Pons (tissue), 1 donor: ENCODE measurements at regions not wholly inside any gene's neighbourhood (a gene's known extent, or its start where the extent isn't known, plus 50 kb on each side); places are given as distances from the start of the nearest gene placed in this dataset.

Experiments
- DNase-seq: peaks from one replicate; pipeline ENCODE4 v3.0.0-alpha.2; 2016; ENCODE audit warnings: low spot score

DNA sequence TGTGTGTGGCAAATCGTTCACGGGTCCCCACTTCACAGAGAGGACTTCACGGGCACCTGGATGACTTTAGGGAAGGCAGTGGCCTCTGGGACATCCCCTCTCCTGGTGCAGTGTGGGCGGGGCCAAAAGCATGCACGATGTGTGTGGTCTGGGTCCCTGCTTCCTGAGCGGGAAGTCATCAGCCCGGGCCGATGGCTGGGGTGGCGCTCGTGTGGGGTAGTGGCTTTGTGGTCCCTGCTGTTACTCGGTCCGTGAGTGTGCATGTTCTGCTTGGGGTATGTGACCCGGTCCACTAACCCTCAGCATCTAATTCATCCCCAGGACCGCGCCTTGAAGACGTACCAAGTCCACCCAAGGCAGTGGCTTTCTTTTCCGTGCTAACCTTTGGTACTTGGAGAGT lies 142.5 kb upstream of the RTL1 start:
- DNase-seq: no peak

DNA sequence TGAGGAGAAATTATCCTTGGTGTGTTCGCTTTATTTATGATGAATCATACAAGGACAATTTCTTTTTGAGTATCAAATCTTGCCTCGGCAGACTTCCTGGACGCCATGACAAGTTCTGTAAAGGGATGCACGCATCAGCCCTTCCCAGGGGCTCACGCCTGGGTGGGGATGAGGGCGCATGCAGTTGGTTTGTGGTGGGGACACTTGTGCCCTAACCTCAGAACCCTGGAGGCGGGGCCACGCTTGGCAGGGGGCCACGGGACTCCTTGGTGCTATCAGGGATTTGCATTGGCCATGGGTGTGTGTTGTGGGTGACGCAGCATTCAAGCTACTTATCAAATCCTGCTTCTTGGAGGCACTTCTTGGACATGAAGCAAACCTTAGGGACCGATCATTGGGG lies 143.8 kb upstream of the RTL1 start:
- no peak for DNase-seq

DNA sequence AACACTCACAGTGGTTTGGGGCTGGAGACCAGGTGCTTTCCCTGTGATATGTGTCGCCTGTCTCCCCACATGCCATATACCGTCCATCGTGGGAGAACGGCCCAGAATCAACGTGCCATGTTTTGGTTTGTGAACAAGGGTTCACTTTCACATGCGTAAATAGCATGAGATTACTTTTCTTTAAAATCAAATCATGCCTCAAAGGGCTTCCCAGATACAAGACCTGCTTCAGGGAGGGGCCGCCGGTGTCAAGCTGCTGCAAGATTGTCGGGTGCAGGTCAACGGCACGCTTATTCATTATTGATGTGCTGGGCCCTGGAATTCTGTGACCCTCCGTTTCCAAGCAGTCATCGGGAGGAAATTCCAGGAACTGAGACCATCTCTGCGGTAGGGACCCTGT lies 145.2 kb upstream of the RTL1 start:
- DNase-seq: no peak

DNA sequence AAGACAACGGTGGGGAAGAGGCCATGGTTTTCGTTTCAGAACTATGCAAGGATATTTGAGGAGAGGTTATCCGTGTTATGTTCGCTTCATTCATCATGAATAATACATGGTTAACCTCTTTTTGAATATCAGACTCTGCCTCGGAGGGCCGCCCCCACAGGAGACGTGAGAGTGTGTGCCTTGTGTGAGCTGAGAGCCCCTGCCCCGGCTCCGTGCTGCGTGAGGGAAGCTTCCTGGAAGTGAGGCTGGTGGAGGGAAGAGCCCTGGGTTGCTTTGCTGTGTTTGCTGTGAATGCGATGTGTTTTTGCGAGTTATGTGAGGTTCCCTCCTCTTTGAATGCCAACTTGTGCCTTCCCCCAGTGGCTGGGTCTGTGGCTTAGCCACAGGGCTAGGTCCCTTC lies 146.0 kb upstream of the RTL1 start:
- no peak for DNase-seq

- DNase-seq: no peak
Measured at GRCh38 chr14:101049942-101050341, 146.4 kb upstream of the RTL1 start.

DNA sequence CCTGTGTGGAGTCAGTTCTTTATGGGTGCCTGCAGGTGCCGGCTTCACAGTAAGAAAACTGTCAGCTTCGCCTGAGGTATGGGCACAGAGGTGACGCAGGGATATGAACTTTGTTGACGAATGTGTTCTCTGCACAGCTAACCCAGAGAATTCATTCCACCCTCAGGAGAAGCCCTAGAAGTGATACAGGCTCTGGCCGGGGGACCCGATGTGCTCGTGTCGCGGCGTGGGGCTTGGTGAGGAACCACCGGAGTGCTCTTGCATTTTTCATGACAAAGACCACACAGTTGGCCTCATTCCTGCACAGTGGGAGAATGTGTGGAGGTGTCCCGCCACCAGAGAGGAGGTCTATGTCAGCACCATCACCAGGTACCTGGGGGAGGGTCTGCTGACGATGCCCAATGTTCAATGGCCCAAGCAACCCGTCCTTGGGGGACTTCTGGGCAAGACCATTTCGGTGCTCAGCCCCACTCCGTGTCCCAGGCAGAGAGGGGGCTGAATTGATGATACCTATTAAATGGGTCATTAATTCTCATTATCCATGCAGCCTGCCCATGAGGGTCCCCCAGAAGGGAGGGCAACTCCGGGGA lies 147.5 kb upstream of the RTL1 start:
- DNase-seq: no peak

- no peak for DNase-seq
Measured at GRCh38 chr14:101054671-101055070, 151.1 kb upstream of the RTL1 start.

DNA sequence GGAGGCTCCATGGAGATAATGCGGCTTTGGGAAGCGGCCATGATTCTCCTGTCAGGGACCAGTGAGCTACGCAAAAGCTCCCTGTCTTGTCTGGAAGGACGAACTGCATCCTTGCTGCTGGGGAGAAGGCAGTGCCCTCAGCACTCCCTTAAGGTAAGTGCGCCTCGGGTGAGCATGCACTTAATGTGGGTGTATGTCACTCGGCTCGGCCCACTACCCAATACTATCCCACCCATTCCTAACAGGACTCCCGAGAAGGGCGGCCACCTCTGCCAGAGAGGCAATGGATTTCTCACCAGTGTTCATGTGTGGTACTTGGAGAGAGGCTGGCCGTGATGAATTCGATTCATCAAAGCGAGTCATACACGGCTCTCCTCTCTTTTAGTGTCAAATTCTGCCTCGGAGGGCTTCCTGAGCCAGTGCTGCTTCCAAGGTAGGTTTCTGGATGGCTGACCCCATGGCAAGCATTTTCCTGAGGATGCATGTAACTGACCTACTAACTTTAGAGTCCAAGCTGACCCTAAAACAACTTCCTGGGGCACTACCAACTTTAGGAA lies 151.7 kb upstream of the RTL1 start:
- no peak for DNase-seq

DNA sequence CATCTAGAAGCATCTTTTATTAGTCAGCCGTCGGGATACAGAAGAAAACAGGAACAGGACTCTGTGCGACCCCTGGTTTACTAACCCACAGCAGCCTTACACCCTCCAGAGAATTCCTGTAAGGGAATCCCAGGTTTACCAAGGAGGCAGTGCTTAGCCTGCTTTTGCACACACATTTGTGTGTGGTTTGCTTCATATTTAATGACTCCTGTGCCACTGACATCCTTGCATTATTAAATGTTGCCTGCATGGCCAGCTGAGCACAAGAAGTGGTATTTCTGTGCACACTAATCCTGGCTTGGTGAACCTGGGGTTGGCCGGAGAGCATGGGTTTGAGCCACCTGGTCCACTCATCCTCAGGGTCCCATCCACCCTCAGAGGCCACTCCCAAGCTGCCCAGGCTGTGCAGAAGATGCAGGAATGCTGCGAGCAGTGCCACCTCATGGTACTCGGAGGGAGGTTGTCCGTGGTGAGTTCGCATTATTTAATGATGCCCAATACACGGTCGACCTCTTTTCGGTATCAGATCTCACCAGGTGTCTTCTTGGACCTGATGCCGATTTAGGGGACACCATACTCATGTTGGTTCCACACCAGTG lies 152.4 kb upstream of the RTL1 start:
- DNase-seq: no peak

DNA sequence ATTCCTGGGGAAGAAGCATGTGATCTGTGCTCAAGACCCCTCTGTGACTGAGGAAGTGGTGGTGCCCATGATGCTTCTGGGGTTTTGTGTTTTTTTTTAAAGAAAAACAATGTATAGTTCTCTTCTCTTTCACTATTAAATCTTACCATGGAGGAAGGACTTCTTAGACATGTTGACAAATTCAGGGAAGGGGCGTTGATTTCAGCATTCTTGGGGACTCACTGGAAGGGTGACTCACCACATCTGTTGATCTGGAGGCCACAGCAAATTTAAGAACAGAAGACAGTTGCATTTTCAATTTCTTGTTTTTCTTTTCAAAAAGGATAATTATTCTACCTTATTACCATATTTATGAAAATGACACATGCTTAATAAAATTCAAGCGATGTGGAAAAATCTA lies 152.9 kb upstream of the RTL1 start:
- no peak for DNase-seq

GRCh38 chr14:101057394-101057793 lies 153.9 kb upstream of the RTL1 start:
- no peak for DNase-seq

GRCh38 chr14:101058571-101058970 lies 155.0 kb upstream of the RTL1 start:
- no peak for DNase-seq

GRCh38 chr14:101060171-101060601 lies 156.7 kb upstream of the RTL1 start:
- DNase-seq: no peak

DNA sequence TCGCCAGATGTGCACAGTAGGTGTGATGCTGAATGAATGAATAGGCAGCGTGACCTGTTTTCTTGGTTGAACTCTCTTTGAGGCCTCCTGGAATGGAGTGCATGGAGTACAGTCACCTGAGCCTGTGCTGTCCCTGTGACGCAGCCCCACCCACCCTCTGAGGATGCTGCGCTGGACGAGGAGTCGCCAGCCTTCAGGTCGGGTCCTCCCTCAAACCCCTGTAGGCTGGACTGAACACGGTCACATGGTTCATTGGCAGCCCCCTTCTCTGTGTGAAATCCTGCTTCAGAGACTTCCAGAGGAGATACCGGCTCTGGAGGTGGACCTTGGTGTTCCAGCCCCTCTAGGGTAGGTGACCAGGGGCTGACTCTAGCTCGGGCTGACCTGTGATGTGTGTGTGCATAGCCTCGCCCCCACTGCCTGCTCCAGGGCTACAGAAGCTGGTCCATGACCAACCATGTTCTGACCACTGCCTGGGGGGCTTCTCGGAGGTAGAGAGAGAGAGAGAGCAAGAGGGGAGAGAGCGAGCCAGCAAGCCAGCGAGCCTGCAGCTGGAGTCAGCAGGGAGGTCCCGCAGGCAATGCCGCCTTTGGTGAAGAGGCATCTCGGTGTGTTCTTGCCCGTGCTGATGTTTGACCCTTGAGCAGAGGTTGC lies 158.0 kb upstream of the RTL1 start:
- no peak for DNase-seq

- DNase-seq: no peak
Measured at GRCh38 chr14:101062065-101062450, 158.5 kb upstream of the RTL1 start.

- DNase-seq: no peak
Measured at GRCh38 chr14:101062601-101063000, 159.1 kb upstream of the RTL1 start.

DNA sequence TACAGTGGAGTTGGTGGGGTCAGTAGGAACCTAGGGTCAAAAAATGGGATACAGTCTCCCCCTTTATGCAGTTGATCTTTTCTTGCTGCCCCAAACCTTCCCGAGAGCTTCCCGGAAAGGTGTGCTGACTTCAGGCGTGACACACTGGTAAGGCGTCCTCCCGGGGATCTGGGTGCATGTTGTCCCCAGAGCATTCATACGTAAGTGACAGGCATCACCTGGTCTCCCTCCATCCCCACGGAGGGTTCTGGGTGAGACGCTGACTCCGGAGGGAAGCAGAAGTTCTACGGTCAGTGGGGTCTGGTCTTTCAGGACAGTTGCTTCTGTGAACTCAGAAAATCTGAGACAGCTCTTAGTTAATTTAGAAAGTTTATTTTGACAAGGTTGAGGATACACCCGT lies 159.6 kb upstream of the RTL1 start:
- no peak for DNase-seq

DNA sequence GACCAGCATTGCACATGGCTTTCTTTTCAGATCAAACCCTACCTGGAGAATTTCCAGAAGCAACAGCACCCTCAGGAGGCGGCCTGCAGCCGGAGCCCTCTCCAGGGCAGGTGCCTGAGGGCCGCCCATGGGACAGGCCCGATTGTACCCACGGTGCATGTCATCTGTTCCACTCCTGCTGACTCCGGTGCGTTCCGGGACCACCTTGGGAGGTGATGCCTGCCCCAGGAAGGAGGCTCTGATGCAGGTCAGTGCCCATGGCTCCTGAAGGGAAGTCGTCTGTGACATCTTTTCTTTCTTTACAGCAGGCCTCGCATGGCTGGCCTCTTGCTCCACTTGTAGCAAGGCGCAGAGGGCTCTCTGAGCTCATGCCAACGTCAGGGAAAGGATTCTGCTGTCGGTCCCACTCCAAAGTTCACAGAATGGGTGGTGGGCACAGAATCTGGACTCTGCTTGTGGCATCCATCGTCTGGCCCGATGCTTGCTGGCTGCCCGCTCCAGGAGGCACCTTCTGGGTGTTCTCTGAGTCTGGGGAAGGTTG lies 160.7 kb upstream of the RTL1 start:
- no peak for DNase-seq

GRCh38 chr14:101064718-101065117 lies 161.2 kb upstream of the RTL1 start:
- DNase-seq: no peak

GRCh38 chr14:101065246-101065645 lies 161.7 kb upstream of the RTL1 start:
- DNase-seq: no peak

DNA sequence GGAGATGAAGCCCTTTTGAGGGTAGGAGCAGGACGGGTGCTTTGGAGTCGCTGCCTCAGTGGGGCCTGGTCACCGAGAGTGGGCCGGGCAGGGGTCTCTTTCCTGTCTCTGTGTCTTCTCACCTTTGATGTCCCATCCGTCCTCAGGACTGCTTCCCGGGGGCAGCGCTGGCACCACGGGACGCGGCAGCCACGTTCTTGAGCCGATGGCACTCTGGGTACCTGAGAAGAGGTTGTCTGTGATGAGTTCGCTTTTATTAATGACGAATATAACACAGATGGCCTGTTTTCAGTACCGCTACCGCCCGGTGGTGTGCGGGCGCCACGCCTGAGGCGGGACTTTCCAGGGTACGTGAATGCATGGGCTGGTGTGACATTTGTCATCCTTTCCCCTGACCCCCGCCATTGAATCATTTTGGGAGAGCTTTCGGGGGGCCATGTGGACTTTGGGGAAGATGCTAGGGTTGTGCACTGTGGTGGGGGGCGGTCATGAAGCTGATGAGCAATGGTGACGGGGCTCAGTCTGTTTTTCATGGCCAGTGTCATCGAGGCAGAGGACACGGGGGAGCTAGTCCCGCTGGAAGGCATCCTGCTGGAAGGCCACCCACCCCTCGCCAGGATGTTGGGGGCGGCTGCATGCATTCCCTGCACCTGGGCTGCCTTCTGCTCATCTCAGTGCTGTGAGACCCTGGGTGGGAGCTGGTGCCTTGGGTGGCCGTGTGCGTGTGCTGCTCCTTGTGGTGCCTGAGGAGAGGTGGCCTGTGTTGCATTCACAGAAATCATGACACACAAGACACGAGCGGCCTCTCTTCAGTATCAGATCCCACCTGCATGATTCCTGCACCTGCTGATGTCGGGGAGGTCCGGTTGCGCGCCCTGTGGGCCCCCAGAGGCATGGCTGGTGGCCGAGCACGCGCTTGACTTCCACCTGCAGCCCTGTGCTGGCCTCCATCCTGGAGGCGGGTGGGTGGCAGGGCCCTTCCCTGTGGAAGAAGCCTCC lies 162.5 kb upstream of the RTL1 start:
- DNase-seq: no peak
